Effector memory CD4-positive, alpha-beta T cell (primary cell): ENCODE measurements at regions not wholly inside any gene's neighbourhood (a gene's known extent, or its start where the extent isn't known, plus 50 kb on each side); places are given as distances from the start of the nearest gene placed in this dataset.
"Not testable (repeated sequence)": the region's sequence is repeated elsewhere in the genome, so short reads cannot be mapped to it uniquely, and the experiment has no call there.

Experiments used
- DNase-seq, 3 donors: peaks; one replicate each; pipeline ENCODE4 v3.0.0-alpha.2; 2020
- H3K27ac ChIP-seq: 2 replicates; pipeline ENCODE4 v1.7.0; 2013; ENCODE audit warnings: mild to moderate bottlenecking, low read length, moderate library complexity; ENCODE audit not compliant: insufficient read depth, poor library complexity, severe bottlenecking
- H3K27me3 ChIP-seq: replicated peaks from 2 replicates; pipeline ENCODE4 v1.7.0; 2013; ENCODE audit warnings: mild to moderate bottlenecking, low read length; ENCODE audit not compliant: insufficient read depth, control insufficient read depth, poor library complexity, severe bottlenecking
- H3K36me3 ChIP-seq: 2 replicates; pipeline ENCODE4 v1.7.0; 2013; ENCODE audit warnings: mild to moderate bottlenecking, low read length, moderate library complexity; ENCODE audit not compliant: control insufficient read depth, insufficient read depth
- H3K4me1 ChIP-seq: 2 replicates; pipeline ENCODE4 v1.7.0; 2013; ENCODE audit warnings: low read length, mild to moderate bottlenecking; ENCODE audit not compliant: control insufficient read depth, insufficient read depth, poor library complexity, severe bottlenecking
- H3K4me3 ChIP-seq: 2 replicates; pipeline ENCODE4 v1.7.0; 2013; ENCODE audit warnings: low read length, low read depth, mild to moderate bottlenecking; ENCODE audit not compliant: insufficient read depth, poor library complexity, severe bottlenecking
- H3K9me3 ChIP-seq: 2 replicates; pipeline ENCODE4 v1.7.0; 2013; ENCODE audit warnings: mild to moderate bottlenecking, low read length, moderate library complexity; ENCODE audit not compliant: control insufficient read depth

GRCh38 chr7:65651826-65652592 is 220.9 kb upstream of the VKORC1L1 start:
- H3K4me3 ChIP-seq, H3K36me3 ChIP-seq, H3K27ac ChIP-seq, H3K27me3 ChIP-seq, DNase-seq, H3K4me1 ChIP-seq, H3K9me3 ChIP-seq: not testable (repeated sequence)

- not testable (repeated sequence) for DNase-seq, H3K27me3 ChIP-seq, H3K4me1 ChIP-seq, H3K9me3 ChIP-seq, H3K36me3 ChIP-seq, H3K27ac ChIP-seq, H3K4me3 ChIP-seq
These were observed 220.2 kb upstream of the VKORC1L1 start for GRCh38 chr7:65652669-65653068.

GRCh38 chr7:65656494-65657188 is 216.2 kb upstream of the VKORC1L1 start:
- not testable (repeated sequence) for H3K4me3 ChIP-seq, DNase-seq, H3K27ac ChIP-seq, H3K27me3 ChIP-seq, H3K9me3 ChIP-seq, H3K4me1 ChIP-seq, H3K36me3 ChIP-seq

GRCh38 chr7:65683362-65683761 is 189.5 kb upstream of the VKORC1L1 start:
- H3K27ac ChIP-seq, DNase-seq, H3K27me3 ChIP-seq, H3K9me3 ChIP-seq, H3K36me3 ChIP-seq, H3K4me1 ChIP-seq, H3K4me3 ChIP-seq: not testable (repeated sequence)

GRCh38 chr7:65699026-65699714 is 173.7 kb upstream of the VKORC1L1 start:
- not testable (repeated sequence) for DNase-seq, H3K4me3 ChIP-seq, H3K4me1 ChIP-seq, H3K27me3 ChIP-seq, H3K9me3 ChIP-seq, H3K27ac ChIP-seq, H3K36me3 ChIP-seq

- not testable (repeated sequence) for H3K27me3 ChIP-seq, H3K4me1 ChIP-seq, H3K27ac ChIP-seq, H3K36me3 ChIP-seq, DNase-seq, H3K9me3 ChIP-seq, H3K4me3 ChIP-seq
These were observed 173.0 kb upstream of the VKORC1L1 start for GRCh38 chr7:65699715-65700356.

- H3K27me3 ChIP-seq, DNase-seq, H3K36me3 ChIP-seq, H3K27ac ChIP-seq, H3K4me3 ChIP-seq, H3K4me1 ChIP-seq, H3K9me3 ChIP-seq: not testable (repeated sequence)
These were observed 153.6 kb upstream of the VKORC1L1 start for GRCh38 chr7:65719123-65719798.

- H3K4me3 ChIP-seq: no peak overlapping the region
- no peak overlapping the region for H3K27ac ChIP-seq
- DNase-seq: peak; percentile 30 to 67 (median 49)
- no peaks in the 10 kb centered on the region for H3K9me3 ChIP-seq
- H3K27me3 ChIP-seq: no peaks in the 10 kb centered on the region
- H3K4me1 ChIP-seq: peaks cover 4% of the 10 kb centered on the region
- no peaks in the 10 kb centered on the region for H3K36me3 ChIP-seq
These were observed 150.5 kb upstream of the VKORC1L1 start for GRCh38 chr7:65722361-65722792.

GRCh38 chr7:65727182-65727581 is 145.7 kb upstream of the VKORC1L1 start:
- not testable (repeated sequence) for H3K36me3 ChIP-seq, H3K4me1 ChIP-seq, H3K27ac ChIP-seq, H3K27me3 ChIP-seq, H3K9me3 ChIP-seq, DNase-seq, H3K4me3 ChIP-seq
